ENCODE measurements at regions not wholly inside any gene's neighbourhood (a gene's known extent, or its start where the extent isn't known, plus 50 kb on each side); places are given as distances from the start of the nearest gene placed in this dataset.
"Not testable (repeated sequence)": the region's sequence is repeated elsewhere in the genome, so short reads cannot be mapped to it uniquely, and the experiment has no call there.

DNA sequence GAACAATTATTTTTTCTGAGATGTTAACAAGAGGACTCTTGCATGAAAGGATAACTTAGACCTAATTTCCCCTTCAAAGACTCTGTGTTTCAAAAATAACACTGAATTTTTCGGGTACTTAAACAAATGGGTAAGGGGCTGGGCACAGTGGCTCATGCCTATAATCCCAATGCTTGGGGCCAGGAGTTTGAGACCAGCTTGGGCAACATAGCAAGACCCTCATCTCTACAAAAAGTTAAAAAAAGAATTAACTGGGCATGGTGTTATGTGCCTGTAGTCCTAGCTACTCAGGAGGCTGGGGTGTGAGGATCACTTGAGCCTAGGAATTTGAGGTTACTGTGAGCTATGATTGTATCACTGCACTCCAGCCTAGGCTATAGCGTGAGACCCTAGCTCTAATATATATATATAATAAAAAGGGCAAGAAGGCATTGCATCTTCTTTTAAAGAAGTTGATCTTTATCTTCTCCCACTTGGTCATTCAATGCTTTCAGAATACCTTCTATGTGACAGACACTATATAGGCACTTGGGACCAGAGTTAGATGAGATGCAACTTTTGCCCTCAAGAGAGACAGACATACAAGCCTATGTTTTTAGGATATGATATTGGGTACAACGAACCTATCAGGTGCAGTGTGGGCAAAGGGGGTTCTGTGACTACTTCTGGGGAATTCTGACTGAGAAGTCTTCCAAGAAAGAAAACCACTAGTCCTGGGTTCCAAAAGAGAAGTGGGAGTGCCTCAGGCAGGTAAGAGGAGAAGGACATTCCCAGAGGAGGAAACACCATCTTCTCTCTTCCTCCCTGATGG, 120.0 kb downstream of the MYCN start:
- DNase-seq, result no peak

DNA sequence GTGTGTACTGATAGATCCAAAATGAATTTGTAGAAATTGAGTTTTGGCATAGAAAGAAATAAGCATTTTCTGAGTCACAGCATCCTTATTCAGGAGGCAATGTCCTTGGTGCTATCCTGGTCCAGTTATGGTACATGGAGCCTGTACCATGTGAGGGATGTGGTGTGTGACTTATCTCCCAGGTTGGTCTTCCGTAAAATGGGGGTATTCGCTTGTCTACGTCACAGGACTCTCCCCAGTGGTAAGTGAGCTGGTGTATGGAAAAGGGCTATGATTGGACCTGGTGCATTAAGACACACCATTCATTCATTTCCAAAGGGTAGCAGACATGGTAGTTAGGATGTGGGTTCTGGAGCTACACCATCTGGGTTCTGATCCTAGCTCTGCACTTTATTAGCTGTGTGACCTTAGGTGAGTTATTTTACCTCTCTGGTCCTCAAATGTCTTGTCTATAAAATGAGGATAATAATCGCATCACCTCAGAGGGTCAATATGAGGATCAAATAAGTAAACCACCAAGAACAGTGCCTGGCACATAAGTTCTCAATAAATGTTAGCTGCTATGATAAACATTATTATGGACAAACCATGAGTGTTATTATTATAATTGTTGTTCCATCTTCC, 119.2 kb downstream of the MYCN start:
- DNase-seq, result no peak

- no peak for DNase-seq
Measured at GRCh38 chr2:16058747-16059358, 118.5 kb downstream of the MYCN start.

DNA sequence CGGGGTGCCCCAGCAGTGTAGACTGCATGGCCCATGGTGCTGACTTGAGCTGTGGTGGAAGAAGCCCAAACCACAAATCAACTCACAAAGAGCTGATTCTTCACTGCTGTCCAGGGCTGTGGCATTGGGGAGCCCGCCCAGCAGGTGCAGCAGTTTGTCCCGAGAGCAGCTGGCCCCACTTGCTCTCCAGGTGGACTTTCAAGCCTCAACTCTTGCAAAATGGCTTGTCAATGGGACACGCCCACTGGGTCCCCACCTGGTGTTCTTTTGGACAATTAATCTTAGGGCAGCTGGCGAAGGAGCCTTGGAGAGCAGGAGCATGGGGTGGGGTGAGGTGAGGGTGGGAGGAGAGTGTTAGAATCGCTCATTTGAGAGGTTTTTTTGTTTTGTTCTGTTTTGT, 117.9 kb downstream of the MYCN start:
- DNase-seq, result no peak

DNA sequence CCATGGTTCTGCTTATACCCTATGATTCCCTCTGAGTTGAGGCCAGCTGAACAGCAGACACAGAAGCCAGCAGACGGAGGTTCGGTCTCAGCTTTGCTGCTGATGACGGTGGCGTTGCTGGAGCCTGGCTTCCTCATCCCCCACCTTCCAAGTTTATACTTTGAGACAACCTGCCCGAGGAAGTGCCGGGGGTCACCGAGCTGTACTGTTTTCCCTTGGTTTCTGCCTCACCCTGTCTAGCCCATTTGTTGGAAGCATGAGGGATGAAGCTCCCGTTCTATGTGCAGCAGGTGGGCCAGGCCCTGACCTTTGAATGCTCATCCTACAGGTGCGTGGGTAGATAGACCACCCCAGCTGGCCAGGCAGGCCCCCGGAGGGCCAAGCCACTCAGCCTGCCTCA, 117.3 kb downstream of the MYCN start:
- DNase-seq, result no peak

DNA sequence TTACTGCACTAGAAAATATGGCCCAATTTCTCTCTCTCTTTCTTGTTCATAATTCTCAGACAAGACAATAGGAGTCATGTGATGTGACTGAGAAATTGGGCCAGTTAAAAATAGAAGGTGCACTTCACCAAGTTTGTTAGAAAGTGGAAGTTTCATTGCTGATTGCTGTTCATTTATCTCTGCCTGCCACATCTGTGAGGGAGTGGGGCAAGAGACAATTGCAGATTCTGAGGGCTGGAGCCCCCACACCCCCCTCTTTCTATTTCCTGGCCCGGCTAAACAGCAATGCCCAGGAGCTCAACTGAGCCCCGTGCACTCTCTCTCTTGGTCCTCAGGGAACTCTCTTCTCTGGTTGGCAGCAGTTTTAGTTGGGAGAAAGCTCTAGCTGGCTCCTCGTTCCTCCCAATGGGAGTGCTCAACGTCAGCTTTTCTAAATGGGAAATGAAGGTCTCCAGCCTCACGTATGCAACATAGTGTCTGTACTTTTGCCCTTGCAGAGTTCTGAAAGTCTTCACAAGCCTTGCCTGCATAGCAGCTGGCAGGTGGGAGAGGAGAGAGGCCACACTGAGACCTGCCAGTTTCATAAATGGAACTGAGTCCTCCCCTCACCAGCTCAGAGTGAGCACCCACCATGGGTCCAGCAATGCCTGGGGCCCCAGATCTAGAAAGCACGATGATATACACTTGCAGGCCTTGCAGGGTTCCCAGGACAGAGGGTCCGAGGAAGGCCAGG, 115.7 kb downstream of the MYCN start:
- no peak for DNase-seq

DNA sequence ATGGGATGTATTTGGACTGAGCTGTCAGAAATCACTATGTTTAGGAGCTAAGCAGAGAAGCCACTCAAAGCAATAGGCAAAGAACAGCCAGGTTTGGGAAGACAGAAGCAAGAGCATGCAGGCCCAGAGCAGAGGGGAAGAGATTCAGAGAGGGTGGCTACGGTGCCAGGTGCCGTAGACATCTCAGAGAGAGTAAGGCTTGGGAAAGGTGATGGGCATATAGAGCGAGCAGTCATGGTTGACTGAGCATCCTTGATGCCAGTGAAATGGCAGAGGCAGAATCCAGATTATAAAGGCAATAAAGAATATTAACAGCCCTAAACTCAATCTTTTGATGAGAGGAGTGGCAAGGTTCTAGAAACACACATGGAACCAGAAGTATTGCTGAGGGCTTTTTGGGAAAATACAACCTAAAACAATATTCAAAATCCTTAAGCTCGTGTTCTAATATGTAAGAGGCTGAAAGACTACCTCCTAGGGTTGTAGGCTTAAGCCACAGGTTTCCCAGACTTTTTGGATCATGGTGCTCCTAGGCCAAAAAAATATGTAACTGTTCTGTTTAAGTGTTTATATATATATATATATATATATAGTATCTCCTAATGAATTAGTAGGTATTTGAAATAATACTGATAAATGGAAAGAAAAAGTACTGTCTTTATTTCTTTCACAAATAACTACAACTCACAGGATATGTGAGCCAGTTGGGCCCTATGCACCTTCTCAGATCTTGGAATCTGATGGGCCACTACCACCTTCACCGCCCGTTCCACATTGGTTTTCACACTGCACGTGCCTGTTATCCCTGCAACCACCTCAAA, 113.3 kb downstream of the MYCN start:
- DNase-seq, result no peak

DNA sequence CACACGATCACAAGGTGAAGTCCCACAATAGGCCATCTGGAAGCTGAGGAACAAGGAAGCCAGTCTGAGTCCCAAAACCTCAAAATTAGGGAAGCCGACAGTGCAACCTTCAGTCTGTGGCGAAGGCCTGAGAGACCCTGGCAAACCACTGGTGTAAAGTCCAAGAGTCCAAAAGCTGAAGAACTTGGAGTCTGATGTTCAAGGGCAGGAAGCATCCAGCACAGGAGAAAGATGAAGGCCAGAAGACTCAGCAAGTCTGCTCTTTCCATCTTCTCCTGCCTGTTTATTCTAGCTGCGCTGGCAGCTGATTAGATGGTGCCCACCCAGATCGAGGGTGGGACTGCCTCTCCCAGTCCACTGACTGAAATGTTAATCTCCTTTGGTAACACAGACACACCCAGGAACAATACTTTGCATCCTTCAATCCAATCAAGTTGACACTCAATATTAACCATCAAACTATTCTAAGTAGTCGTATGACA, 112.3 kb downstream of the MYCN start:
- not testable (repeated sequence) for DNase-seq

DNA sequence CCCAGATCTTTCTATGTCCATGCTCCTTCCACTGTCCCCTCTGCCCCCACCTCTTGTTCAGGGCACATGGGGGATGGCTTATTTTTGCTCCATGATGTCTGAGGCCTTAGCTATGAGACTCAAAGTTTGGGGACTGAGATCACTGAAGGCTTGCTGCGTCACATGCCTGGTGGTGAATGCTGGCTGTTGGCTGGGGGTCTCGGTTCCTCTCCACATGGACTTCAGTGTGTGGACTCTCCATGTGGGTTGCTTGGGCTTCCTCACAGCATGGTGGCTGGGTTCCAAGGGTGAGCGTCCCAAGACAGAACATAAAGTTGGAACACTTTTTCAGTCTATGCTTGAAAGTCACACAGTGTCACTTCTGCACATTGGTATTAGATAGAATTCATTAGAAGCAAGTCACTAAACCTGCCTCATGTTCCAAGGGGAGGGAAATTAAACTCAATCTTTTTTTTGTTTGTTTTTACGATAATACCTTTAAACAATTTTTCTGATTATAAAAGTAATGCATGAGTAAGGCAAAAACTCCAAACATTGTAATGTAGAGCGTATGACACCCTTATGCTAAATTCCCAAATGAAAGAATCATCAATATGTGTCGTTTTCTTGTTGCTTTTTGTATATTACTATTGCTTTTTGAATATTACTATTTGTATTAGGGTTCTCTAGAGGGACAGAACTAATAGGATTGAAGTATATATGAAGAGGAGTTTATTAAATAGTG, 111.7 kb downstream of the MYCN start:
- DNase-seq, result no peak

- no peak for DNase-seq
Measured at GRCh38 chr2:16050908-16051489, 110.6 kb downstream of the MYCN start.

GRCh38 chr2:16050261-16050907, 110.0 kb downstream of the MYCN start:
- DNase-seq, result no peak

GRCh38 chr2:16049406-16049805, 109.1 kb downstream of the MYCN start:
- no peak for DNase-seq

- no peak for DNase-seq
Measured at GRCh38 chr2:16048466-16048865, 108.1 kb downstream of the MYCN start.

GRCh38 chr2:16047701-16048100, 107.4 kb downstream of the MYCN start:
- DNase-seq, result no peak

- no peak for DNase-seq
Measured at GRCh38 chr2:16046649-16047048, 106.3 kb downstream of the MYCN start.

GRCh38 chr2:16045653-16046352, 105.5 kb downstream of the MYCN start:
- no peak for DNase-seq

DNA sequence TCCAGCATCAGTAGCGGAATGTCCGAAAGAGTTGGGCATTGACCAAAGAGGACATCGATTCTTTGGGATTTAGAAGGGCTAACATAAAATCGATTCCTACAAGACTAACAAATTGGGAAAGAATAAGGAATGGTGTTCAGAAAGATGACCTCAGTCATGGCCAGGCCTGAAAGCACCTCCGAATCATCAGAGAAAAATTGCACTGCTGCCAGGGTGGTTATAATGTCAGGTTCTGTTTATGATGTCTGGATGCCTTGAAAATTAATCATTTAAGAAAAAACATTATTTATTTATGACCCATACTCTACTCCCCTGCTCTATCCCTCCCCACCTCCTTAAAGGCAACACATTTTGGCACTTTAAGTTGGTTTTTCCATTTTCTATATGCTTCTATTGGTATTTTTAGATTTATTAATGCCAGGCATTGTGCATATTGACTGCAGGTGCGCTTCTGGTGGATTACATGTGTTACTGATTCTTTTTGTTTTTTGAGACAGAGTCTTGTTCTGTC, 104.7 kb downstream of the MYCN start:
- peak; percentile 2 for DNase-seq

DNA sequence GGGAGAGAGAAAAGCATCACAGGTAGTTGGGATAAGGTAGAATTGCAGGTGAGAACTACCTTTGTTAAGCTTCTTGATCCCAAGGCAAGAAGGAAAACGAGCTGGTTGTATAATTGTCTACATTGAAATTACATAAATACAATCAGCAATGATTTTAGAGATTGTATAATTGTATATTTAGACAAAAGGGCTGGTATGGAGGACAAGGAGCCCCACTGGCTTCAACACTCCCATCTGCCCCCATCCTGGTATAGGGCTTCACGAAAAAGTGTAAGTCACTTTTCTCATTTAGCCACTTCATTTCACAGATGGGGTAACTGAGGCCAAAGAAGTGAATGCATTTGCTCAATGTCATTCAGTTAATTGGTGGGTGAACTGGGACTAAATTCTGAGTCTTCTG, 103.3 kb downstream of the MYCN start:
- DNase-seq, result no peak

DNA sequence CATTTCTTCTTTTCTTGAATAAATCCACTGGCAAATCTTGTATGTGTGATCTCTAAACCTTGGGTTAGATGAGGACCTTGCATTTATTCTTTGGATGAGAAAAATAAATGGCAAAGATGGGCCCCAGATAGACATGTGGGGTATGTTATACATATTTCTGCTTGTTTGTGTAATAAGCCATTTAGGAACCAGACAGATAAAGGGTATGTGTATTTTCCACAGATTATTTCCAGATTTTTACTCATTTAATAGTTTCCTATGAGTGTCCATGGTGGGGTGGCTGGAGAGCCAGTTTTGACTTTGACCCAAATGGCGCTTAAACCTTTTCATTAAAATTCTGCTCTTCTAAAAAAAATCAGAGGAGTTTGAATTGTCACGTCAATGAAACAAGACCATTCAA, 102.8 kb downstream of the MYCN start:
- DNase-seq, result no peak

Measured in fibroblast of skin of back (primary cell).